Retinal pigment epithelial cell (primary cell): ENCODE measurements at regions not wholly inside any gene's neighbourhood (a gene's known extent, or its start where the extent isn't known, plus 50 kb on each side); places are given as distances from the start of the nearest gene placed in this dataset.

Source experiments
- DNase-seq: peaks from one replicate; pipeline ENCODE4 v3.0.0-alpha.2; 2010; ENCODE audit warnings: low read depth
- H3K4me3 ChIP-seq: 2 replicates; pipeline ENCODE4 v1.5.1; 2011; ENCODE audit warnings: mild to moderate bottlenecking, low read length, control low read depth, moderate library complexity
- TF ChIP-seq, protein P1 (sequence below): conservative IDR thresholded peaks from 2 replicates; pipeline ENCODE4 v1.5.1; 2011; ENCODE audit warnings: low read depth, low read length, control low read depth, inconsistent platforms

DNA sequence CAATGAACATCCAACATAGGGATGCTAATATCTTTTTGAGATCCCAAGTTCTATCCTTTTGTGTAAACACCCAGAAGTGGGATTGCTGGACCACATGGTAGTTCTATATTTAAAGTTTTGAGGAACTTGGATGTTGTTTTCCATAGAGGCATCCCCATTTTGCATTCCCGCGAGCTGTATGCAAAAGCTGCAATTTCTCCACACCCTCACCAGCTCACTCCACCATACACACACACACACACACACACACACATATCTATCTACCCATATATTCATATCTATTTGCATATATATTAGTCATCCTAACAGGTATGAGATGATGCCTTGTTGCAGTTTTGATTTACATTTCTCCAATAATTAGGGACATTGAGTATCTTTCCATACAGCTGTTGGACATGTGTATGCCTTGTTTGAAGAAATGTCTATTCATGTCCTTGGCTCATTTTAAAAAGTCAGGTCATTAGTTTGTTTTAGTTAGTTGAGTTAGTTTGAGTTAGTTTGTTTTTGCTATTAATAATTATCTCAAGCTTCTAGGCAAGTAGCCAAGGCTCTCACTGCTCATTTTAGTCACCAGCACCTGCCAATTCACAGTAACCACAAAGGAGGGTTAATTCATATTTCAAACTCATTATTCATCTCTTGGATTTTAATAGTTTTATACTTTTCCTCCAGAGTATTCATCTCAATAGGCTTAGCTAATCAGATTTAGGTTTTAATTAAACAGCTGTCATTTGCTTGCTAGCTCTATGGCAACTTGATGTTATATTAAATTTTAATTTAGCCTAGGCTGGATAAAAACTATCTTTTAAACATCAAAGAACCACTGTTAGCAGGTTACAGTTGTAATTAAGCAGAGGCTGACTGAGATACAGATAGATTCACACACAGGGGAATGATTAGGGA, 1435.9 kb upstream of the TMEM132C start:
- TF ChIP-seq, protein P1, sequence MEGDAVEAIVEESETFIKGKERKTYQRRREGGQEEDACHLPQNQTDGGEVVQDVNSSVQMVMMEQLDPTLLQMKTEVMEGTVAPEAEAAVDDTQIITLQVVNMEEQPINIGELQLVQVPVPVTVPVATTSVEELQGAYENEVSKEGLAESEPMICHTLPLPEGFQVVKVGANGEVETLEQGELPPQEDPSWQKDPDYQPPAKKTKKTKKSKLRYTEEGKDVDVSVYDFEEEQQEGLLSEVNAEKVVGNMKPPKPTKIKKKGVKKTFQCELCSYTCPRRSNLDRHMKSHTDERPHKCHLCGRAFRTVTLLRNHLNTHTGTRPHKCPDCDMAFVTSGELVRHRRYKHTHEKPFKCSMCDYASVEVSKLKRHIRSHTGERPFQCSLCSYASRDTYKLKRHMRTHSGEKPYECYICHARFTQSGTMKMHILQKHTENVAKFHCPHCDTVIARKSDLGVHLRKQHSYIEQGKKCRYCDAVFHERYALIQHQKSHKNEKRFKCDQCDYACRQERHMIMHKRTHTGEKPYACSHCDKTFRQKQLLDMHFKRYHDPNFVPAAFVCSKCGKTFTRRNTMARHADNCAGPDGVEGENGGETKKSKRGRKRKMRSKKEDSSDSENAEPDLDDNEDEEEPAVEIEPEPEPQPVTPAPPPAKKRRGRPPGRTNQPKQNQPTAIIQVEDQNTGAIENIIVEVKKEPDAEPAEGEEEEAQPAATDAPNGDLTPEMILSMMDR, result no peak
- DNase-seq, result no peak
- H3K4me3 ChIP-seq, result no peak overlapping the region

DNA sequence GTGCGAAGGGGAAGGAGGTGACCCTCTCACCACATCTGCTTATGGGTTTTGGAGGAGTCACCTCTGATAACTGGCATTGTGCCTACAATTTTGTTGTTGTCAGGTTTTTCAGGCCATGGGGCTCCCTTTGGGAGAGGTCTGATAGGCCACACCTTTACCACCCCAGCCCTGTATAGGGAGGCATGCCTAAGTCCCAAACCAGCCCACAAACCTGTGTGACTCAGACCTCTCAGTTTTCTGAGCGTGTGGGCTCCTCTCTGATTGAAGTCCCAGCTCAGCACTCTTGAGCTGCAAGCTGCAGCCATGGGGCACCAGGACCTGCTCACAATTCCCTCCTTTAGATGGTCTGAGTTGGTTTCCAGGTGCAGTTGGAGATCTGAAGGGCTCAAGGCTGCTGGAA, 1429.3 kb upstream of the TMEM132C start:
- TF ChIP-seq, protein P1, result no peak
- no peak overlapping the region for H3K4me3 ChIP-seq
- no peak for DNase-seq

DNA sequence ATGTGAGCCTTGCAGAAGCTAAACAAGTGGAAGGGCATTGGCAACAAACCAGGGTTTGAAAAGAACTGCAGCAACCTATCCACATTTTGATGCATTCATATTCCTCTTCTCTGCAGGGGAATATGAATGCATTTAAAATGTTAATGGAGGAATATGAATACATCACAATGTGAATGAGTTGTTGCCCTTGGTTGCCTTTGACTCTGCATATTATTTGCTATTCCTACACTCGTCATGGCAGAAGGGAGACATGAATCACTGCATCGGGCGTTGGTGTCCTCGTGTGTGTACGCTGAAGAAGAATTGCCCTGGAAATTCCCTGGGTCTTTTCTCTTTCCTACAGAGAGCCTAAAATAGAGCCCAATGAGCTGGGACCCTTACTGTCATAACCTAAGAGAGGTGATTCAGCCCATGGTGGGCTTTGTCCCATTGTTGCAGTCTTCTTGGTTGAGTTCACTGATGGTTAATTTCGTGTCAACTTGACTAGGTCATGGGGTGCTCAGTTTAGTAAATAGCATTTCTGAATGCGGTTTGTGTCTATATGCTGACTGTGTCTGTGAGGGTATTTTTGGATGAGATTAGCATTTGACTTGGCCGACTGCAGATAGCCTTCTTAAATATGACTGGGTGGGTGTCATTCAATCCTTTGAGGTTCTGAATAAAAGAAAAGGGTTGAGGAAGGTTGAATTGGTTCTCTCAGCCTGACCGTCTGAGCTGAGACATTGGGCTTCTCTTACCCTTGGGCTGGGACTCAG, 1422.9 kb upstream of the TMEM132C start:
- TF ChIP-seq, protein P1, result no peak
- no peak for DNase-seq
- no peak overlapping the region for H3K4me3 ChIP-seq

DNA sequence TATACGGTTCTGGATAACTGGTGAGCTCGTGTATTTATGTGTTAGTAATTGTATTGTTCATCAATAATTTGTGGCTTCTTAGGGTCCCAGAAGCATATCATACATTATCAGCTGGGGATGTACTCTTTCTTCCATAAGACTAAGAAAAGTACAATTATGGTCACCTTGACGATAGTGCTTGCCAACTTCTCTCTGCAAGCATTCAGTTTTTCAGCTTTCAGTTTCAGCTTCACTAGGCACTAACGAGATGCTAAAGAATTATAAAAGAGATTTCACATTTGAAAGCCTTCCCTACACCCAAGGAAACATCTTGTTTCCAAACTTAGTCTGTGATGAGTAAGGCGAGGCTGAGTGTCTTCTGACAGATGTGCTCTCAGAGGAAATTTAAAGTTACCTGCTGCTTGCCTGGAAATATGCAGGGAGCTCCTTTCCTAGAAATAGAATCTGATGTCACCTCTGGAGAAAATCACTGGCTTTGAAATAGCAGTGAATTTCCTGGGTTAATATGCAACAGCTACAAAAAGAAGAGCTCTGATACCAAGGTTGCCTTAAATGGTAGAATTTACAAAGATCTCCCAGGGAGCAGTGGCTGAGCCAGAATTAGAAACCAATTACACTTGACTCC, 1419.9 kb upstream of the TMEM132C start:
- no peak for DNase-seq
- TF ChIP-seq, protein P1, result no peak
- no peak overlapping the region for H3K4me3 ChIP-seq

DNA sequence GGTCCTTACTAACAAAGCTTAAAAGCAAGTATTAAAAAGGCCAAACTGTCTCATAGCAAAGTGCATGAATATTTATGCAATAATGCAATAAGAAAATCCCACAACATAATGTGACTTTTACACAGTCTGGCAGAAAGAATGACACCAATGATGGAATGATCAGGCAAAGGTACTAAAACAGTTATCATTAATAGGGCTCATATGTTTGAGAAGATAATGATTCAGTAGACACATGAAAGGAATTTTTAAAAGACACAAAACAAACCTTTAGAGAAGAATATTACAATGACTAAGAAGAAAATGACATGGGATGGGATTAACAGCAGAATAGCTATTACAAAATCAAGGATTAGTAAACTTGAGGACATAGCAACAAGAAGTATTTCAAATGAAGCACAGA, 1411.2 kb upstream of the TMEM132C start:
- DNase-seq, result no peak
- TF ChIP-seq, protein P1, result no peak
- H3K4me3 ChIP-seq, result no peak overlapping the region

DNA sequence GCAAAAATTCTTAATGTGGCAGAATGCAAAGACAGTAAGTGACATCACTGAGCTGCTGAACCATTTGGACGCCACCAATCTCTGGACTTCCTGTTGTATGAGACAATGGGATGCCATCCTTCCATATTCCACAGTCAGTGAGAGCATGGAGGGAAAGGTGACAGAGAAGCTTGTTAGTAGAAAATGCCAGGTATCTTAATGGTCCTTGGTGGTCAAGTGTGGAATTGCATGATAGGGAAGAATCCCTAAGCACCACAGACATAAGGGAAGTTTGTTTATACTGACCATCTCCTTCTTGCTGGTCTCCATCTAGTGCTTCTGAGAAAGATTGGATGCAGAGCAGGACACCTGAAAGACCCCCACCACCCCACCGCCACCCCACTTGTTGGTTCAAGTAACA, 1410.0 kb upstream of the TMEM132C start:
- no peak overlapping the region for H3K4me3 ChIP-seq
- TF ChIP-seq, protein P1, result no peak
- DNase-seq, result no peak
